ENCODE measurements at regions not wholly inside any gene's neighbourhood (a gene's known extent, or its start where the extent isn't known, plus 50 kb on each side); places are given as distances from the start of the nearest gene placed in this dataset.

DNA sequence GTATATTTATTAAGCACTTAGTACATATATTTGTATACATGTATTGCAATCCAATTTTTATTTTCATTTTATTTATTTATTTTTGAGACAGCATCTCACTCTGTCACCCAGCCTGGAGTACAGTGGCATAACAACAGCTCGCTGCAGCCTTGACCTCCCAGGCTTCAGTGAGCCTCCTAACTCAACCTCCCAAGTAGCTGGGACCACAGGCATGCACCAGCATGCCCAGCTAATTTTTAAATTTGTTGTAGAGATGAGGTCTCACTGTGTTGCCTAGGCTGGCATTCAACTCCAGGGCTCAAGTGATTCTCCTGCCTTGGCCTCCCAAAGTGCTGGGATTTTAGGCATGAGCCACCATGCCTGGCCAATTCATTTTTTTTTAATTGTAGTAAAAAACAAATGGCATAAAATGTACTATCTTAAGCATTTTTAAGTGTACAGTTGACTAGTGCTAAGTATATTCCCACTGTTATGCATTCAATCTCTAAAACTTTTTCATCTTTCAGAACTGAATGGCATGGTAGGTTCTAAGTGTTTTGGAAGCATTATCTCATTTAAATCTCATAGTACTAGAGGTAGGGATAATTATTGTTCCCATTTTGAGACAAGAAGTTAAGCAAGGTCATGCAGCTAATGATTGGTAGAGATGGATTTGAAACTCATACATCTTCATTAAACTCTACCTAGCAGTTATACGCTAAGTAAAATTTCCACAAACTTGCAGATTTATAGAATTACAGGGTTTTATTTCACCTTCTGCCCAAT is 264.0 kb upstream of the NFE2L3 start:
- Histone ChIP-seq H3K27me3 (no peaks in the 10 kb centered on the region), H3K4me3 (no peak overlapping the region), H3K27ac (no peak overlapping the region), H3K36me3 (no peaks in the 10 kb centered on the region), H3K4me1 (peaks cover 0 to 5% (median 0%) of the 10 kb centered on the region in 3 donors), H3K9me3 (no peaks in the 10 kb centered on the region)
- no peak for ATAC-seq
- no peak for FAIRE-seq
- TF ChIP-seq, protein P1, sequence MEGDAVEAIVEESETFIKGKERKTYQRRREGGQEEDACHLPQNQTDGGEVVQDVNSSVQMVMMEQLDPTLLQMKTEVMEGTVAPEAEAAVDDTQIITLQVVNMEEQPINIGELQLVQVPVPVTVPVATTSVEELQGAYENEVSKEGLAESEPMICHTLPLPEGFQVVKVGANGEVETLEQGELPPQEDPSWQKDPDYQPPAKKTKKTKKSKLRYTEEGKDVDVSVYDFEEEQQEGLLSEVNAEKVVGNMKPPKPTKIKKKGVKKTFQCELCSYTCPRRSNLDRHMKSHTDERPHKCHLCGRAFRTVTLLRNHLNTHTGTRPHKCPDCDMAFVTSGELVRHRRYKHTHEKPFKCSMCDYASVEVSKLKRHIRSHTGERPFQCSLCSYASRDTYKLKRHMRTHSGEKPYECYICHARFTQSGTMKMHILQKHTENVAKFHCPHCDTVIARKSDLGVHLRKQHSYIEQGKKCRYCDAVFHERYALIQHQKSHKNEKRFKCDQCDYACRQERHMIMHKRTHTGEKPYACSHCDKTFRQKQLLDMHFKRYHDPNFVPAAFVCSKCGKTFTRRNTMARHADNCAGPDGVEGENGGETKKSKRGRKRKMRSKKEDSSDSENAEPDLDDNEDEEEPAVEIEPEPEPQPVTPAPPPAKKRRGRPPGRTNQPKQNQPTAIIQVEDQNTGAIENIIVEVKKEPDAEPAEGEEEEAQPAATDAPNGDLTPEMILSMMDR (IDR thresholded peaks at IDR 0.05) = no peak
- no peak for DNase-seq
- intact Hi-C loops (cut with DNase I) = loop anchor here in 2 of 3 donors (5.0 to 10.0 kb wide), 2 partner anchors 787 to 789 kb away; no protein-coding TSS in a partner anchor
- WGBS, 2 donors = 98% methylated on average over 2 of the region's 2 CpGs

DNA sequence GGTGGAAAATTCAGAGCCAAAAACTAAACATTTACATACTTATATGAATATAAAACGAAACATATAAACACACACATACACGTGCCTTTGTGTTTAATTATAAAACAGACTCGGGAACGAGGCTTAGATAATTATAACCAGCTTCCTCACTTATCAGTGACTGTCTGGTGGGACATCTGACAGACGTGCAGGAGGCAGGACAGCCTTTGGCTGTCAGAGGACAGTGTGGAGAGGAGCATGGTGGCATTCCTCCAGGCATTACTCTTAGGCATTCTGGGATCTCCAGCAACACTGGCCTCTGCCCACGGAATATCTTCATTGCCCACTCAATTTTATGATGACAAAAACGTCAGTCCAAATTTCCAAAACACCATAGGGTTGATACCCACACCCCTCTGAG is 262.2 kb upstream of the NFE2L3 start:
- DNase-seq (no peak), FAIRE-seq (no peak), ATAC-seq (no peak)
- Histone ChIP-seq H3K9me3 (no peaks in the 10 kb centered on the region), H3K27ac (no peak overlapping the region), H3K36me3 (no peaks in the 10 kb centered on the region), H3K4me3 (no peak overlapping the region), H3K4me1 (peaks cover under 1 to 14% (median 5%) of the 10 kb centered on the region in 3 donors), H3K27me3 (no peaks in the 10 kb centered on the region)
- intact Hi-C loops (cut with DNase I) = loop anchor here in 2 of 3 donors (2.0 to 10.0 kb wide), 7 partner anchors 115 to 788 kb away; no protein-coding TSS in a partner anchor
- 50 to 62% methylated on average over 7 of the region's 7 CpGs for WGBS, 2 donors
- TF ChIP-seq, protein P1 (IDR thresholded peaks at IDR 0.05) = no peak

GRCh38 chr7:25891591-25891990 is 260.4 kb upstream of the NFE2L3 start:
- Histone ChIP-seq H3K9me3 (no peaks in the 10 kb centered on the region), H3K27ac (no peak overlapping the region), H3K4me1 (peaks cover 4 to 22% (median 5%) of the 10 kb centered on the region in 3 donors), H3K36me3 (no peaks in the 10 kb centered on the region), H3K4me3 (no peak overlapping the region), H3K27me3 (no peaks in the 10 kb centered on the region)
- TF ChIP-seq, protein P1 (IDR thresholded peaks at IDR 0.05) = no peak
- intact Hi-C loops (cut with DNase I) = loop anchor here in 2 of 3 donors (2.0 to 10.0 kb wide), 5 partner anchors 113 to 476 kb away; no protein-coding TSS in a partner anchor
- DNase-seq (peak in 1 of 6 donors; percentile 13), ATAC-seq (no peak), FAIRE-seq (no peak)
- WGBS, 2 donors = 69 to 75% methylated on average over 4 of the region's 4 CpGs

DNA sequence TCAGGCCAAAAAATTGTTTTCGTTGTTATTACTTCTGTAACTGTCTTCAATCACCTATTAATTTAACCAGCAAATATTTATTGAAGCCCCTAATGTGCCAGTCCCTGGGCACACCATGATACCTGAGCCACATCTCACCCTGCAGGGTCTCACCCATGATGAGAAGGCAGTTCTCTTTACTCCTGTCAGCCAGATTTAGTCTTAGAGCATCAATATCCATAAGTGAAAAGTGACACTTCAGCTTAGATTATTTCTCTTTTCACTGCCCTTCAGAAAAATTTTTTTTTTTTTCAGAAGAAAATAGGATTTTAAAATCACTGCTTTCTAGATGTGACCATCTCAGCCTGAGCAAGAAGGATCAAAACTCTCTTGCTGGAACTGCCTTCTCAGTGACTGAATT is 258.6 kb upstream of the NFE2L3 start:
- H3K36me3 ChIP-seq = no peaks in the 10 kb centered on the region
- H3K27ac ChIP-seq = peak overlapping the region in 1 of 4 donors; percentile 61
- FAIRE-seq = no peak
- H3K9me3 ChIP-seq = no peaks in the 10 kb centered on the region
- DNase-seq = no peak
- intact Hi-C loops (cut with DNase I) = loop anchor here in 2 of 3 donors (5.0 to 10.0 kb wide), 4 partner anchors 111 to 474 kb away; no protein-coding TSS in a partner anchor
- H3K27me3 ChIP-seq = no peaks in the 10 kb centered on the region
- H3K4me3 ChIP-seq = peak overlapping the region in 1 of 4 donors; percentile 36
- TF ChIP-seq, protein P1 (IDR thresholded peaks at IDR 0.05) = no peak
- H3K4me1 ChIP-seq = peaks cover 4 to 37% (median 5%) of the 10 kb centered on the region in 3 donors
- peak in 1 of 4 donors; percentile 1 for ATAC-seq
- 0 to 2% methylated on average over 1 of the region's 1 CpG for WGBS, 2 donors
